Peyer's patch (tissue), 4 donors: ENCODE measurements at regions not wholly inside any gene's neighbourhood (a gene's known extent, or its start where the extent isn't known, plus 50 kb on each side); places are given as distances from the start of the nearest gene placed in this dataset.
"Not testable (repeated sequence)": the region's sequence is repeated elsewhere in the genome, so short reads cannot be mapped to it uniquely, and the experiment has no call there.

ENCODE experiments used
- CTCF ChIP-seq, 6 experiments: fragments of 450-650 bp in 4 of 6; fragments of 200-600 bp in 2 of 6; sonication (generic) in 1 of 6; IDR thresholded peaks; one replicate each; pipeline ENCODE4 v1.5.1; 2017 to 2019; ENCODE audit warnings: antibody characterized with exemption in 6 of 6, mild to moderate bottlenecking in 3 of 6, moderate library complexity in 1 of 6
- POLR2A ChIP-seq, 2 donors: fragments of 450-650 bp; IDR thresholded peaks; one replicate each; pipeline ENCODE4 v1.5.1; 2017; ENCODE audit warnings: antibody characterized with exemption in 2 of 2, mild to moderate bottlenecking in 2 of 2, moderate library complexity in 2 of 2

GRCh38 chr16:18181028-18181427 is 155.5 kb downstream of the NPIPA8 start:
- TF ChIP-seq CTCF, POLR2A (IDR thresholded peaks at IDR 0.05): not testable (repeated sequence)
